ENCODE measurements at regions not wholly inside any gene's neighbourhood (a gene's known extent, or its start where the extent isn't known, plus 50 kb on each side); places are given as distances from the start of the nearest gene placed in this dataset.
"Not testable (repeated sequence)": the region's sequence is repeated elsewhere in the genome, so short reads cannot be mapped to it uniquely, and the experiment has no call there.

- peaks cover 36 to 46% of the 10 kb centered on the region in 2 donors for H3K27me3 Mint-ChIP-seq
- H3K36me3 Mint-ChIP-seq = no peaks in the 10 kb centered on the region
- H3K27ac Mint-ChIP-seq = no peak overlapping the region
- DNase-seq (ENCODE audit: low spot score) (no peak), ATAC-seq (no peak)
- H3K4me3 Mint-ChIP-seq = no peak overlapping the region
- no peaks in the 10 kb centered on the region for H3K4me1 Mint-ChIP-seq (ENCODE audit: low read depth in 2 of 2)
- H3K9me3 Mint-ChIP-seq = no peaks in the 10 kb centered on the region
Observed at GRCh38 chr9:34907044-34907443, 51.0 kb upstream of the PHF24 start.

GRCh38 chr9:34899535-34900158, 58.4 kb upstream of the PHF24 start:
- Mint-ChIP-seq H3K4me1 (ENCODE audit: low read depth in 2 of 2) (no peaks in the 10 kb centered on the region), H3K4me3 (no peak overlapping the region), H3K36me3 (no peaks in the 10 kb centered on the region), H3K27me3 (peaks cover 25 to 37% of the 10 kb centered on the region in 2 donors), H3K9me3 (no peaks in the 10 kb centered on the region), H3K27ac (no peak overlapping the region)
- DNase-seq (ENCODE audit: low spot score) (peak; percentile 74), ATAC-seq (peak; percentile 93 to 95)

GRCh38 chr9:34898846-34899245, 59.2 kb upstream of the PHF24 start:
- H3K4me3 Mint-ChIP-seq = no peak overlapping the region
- H3K4me1 Mint-ChIP-seq (ENCODE audit: low read depth in 2 of 2) = no peaks in the 10 kb centered on the region
- H3K27me3 Mint-ChIP-seq = peaks cover 31 to 45% of the 10 kb centered on the region in 2 donors
- ATAC-seq (no peak), DNase-seq (ENCODE audit: low spot score) (no peak)
- no peak overlapping the region for H3K27ac Mint-ChIP-seq
- no peaks in the 10 kb centered on the region for H3K9me3 Mint-ChIP-seq
- H3K36me3 Mint-ChIP-seq = no peaks in the 10 kb centered on the region

GRCh38 chr9:34896112-34896511, 62.0 kb upstream of the PHF24 start:
- H3K36me3 Mint-ChIP-seq = no peaks in the 10 kb centered on the region

GRCh38 chr9:34892886-34893285, 65.2 kb upstream of the PHF24 start:
- DNase-seq (ENCODE audit: low spot score) (no peak), ATAC-seq (no peak)
- Mint-ChIP-seq H3K27me3 (peaks cover 22 to 40% of the 10 kb centered on the region in 2 donors), H3K9me3 (no peaks in the 10 kb centered on the region), H3K36me3 (no peaks in the 10 kb centered on the region), H3K4me1 (ENCODE audit: low read depth in 2 of 2) (no peaks in the 10 kb centered on the region), H3K4me3 (no peak overlapping the region), H3K27ac (no peak overlapping the region)

More at GRCh38 chr9:34896112-34896511, 62.0 kb upstream of the PHF24 start:
- no peak overlapping the region for H3K27ac Mint-ChIP-seq
- H3K9me3 Mint-ChIP-seq = no peaks in the 10 kb centered on the region
- peaks cover 31 to 55% of the 10 kb centered on the region in 2 donors for H3K27me3 Mint-ChIP-seq
- no peak for DNase-seq (ENCODE audit: low spot score)
- no peak overlapping the region for H3K4me3 Mint-ChIP-seq
- no peak for ATAC-seq
- H3K4me1 Mint-ChIP-seq (ENCODE audit: low read depth in 2 of 2) = no peaks in the 10 kb centered on the region

- peaks cover 18 to 35% of the 10 kb centered on the region in 2 donors for H3K27me3 Mint-ChIP-seq
- no peaks in the 10 kb centered on the region for H3K9me3 Mint-ChIP-seq
- no peak for DNase-seq (ENCODE audit: low spot score)
- no peak overlapping the region for H3K27ac Mint-ChIP-seq
- H3K4me3 Mint-ChIP-seq = no peak overlapping the region
- H3K4me1 Mint-ChIP-seq (ENCODE audit: low read depth in 2 of 2) = no peaks in the 10 kb centered on the region
- no peaks in the 10 kb centered on the region for H3K36me3 Mint-ChIP-seq
- no peak for ATAC-seq
Observed at GRCh38 chr9:34891386-34891785, 66.7 kb upstream of the PHF24 start.

GRCh38 chr9:34887841-34888240, 70.2 kb upstream of the PHF24 start:
- ATAC-seq (no peak), DNase-seq (ENCODE audit: low spot score) (no peak)
- Mint-ChIP-seq H3K27ac (no peak overlapping the region), H3K4me3 (no peak overlapping the region), H3K27me3 (peaks cover 9 to 10% of the 10 kb centered on the region in 2 donors), H3K9me3 (no peaks in the 10 kb centered on the region), H3K36me3 (no peaks in the 10 kb centered on the region), H3K4me1 (ENCODE audit: low read depth in 2 of 2) (no peaks in the 10 kb centered on the region)

GRCh38 chr9:34884747-34885189, 73.3 kb upstream of the PHF24 start:
- H3K36me3 Mint-ChIP-seq = no peaks in the 10 kb centered on the region
- H3K4me1 Mint-ChIP-seq (ENCODE audit: low read depth in 2 of 2) = no peaks in the 10 kb centered on the region
- H3K27me3 Mint-ChIP-seq = peaks cover 13 to 14% of the 10 kb centered on the region in 2 donors
- no peak overlapping the region for H3K4me3 Mint-ChIP-seq
- no peak for DNase-seq (ENCODE audit: low spot score)
- no peaks in the 10 kb centered on the region for H3K9me3 Mint-ChIP-seq
- no peak overlapping the region for H3K27ac Mint-ChIP-seq
- no peak for ATAC-seq

- H3K27me3 Mint-ChIP-seq = peaks cover 31 to 33% of the 10 kb centered on the region in 2 donors
Observed at GRCh38 chr9:34876096-34876495, 82.0 kb upstream of the PHF24 start.

GRCh38 chr9:34869390-34869789, 88.7 kb upstream of the PHF24 start:
- H3K4me1 Mint-ChIP-seq (ENCODE audit: low read depth in 2 of 2) = no peaks in the 10 kb centered on the region
- H3K9me3 Mint-ChIP-seq = no peaks in the 10 kb centered on the region
- H3K4me3 Mint-ChIP-seq = no peak overlapping the region
- no peak for ATAC-seq
- no peak overlapping the region for H3K27ac Mint-ChIP-seq
- H3K36me3 Mint-ChIP-seq = no peaks in the 10 kb centered on the region
- H3K27me3 Mint-ChIP-seq = peaks cover 28 to 32% of the 10 kb centered on the region in 2 donors
- DNase-seq (ENCODE audit: low spot score) = no peak

More at GRCh38 chr9:34876096-34876495, 82.0 kb upstream of the PHF24 start:
- DNase-seq (ENCODE audit: low spot score) (no peak), ATAC-seq (no peak)
- no peaks in the 10 kb centered on the region for H3K36me3 Mint-ChIP-seq
- H3K4me1 Mint-ChIP-seq (ENCODE audit: low read depth in 2 of 2) = no peaks in the 10 kb centered on the region
- H3K4me3 Mint-ChIP-seq = no peak overlapping the region
- no peaks in the 10 kb centered on the region for H3K9me3 Mint-ChIP-seq
- H3K27ac Mint-ChIP-seq = no peak overlapping the region

GRCh38 chr9:34866614-34867013, 91.5 kb upstream of the PHF24 start:
- peaks cover 34 to 43% of the 10 kb centered on the region in 2 donors for H3K27me3 Mint-ChIP-seq
- DNase-seq (ENCODE audit: low spot score) (no peak), ATAC-seq (no peak)
- no peaks in the 10 kb centered on the region for H3K4me1 Mint-ChIP-seq (ENCODE audit: low read depth in 2 of 2)
- H3K36me3 Mint-ChIP-seq = peaks cover 5% of the 10 kb centered on the region
- peaks cover 3% of the 10 kb centered on the region for H3K9me3 Mint-ChIP-seq
- H3K4me3 Mint-ChIP-seq = no peak overlapping the region
- H3K27ac Mint-ChIP-seq = no peak overlapping the region

- Mint-ChIP-seq H3K27me3 (peaks cover 19 to 43% of the 10 kb centered on the region in 2 donors), H3K9me3 (peaks cover 3% of the 10 kb centered on the region), H3K4me3 (no peak overlapping the region), H3K27ac (no peak overlapping the region), H3K4me1 (ENCODE audit: low read depth in 2 of 2) (no peaks in the 10 kb centered on the region), H3K36me3 (peaks cover 5% of the 10 kb centered on the region)
- ATAC-seq (no peak), DNase-seq (ENCODE audit: low spot score) (no peak)
Observed at GRCh38 chr9:34863426-34863825, 94.7 kb upstream of the PHF24 start.

GRCh38 chr9:34862836-34863235, 95.2 kb upstream of the PHF24 start:
- Mint-ChIP-seq H3K4me1 (ENCODE audit: low read depth in 2 of 2) (no peaks in the 10 kb centered on the region), H3K27me3 (peaks cover 23 to 43% of the 10 kb centered on the region in 2 donors), H3K27ac (no peak overlapping the region), H3K9me3 (peaks cover 3% of the 10 kb centered on the region), H3K36me3 (peaks cover 5% of the 10 kb centered on the region), H3K4me3 (no peak overlapping the region)
- no peak for DNase-seq (ENCODE audit: low spot score)
- ATAC-seq = no peak

- peaks cover 23 to 43% of the 10 kb centered on the region in 2 donors for H3K27me3 Mint-ChIP-seq
- peaks cover 3% of the 10 kb centered on the region for H3K9me3 Mint-ChIP-seq
- peaks cover 5% of the 10 kb centered on the region for H3K36me3 Mint-ChIP-seq
- H3K27ac Mint-ChIP-seq = no peak overlapping the region
- no peak for ATAC-seq
- no peaks in the 10 kb centered on the region for H3K4me1 Mint-ChIP-seq (ENCODE audit: low read depth in 2 of 2)
- H3K4me3 Mint-ChIP-seq = no peak overlapping the region
- no peak for DNase-seq (ENCODE audit: low spot score)
Observed at GRCh38 chr9:34862043-34862442, 96.0 kb upstream of the PHF24 start.

- not testable (repeated sequence) for H3K4me1 Mint-ChIP-seq (ENCODE audit: low read depth in 2 of 2); H3K27ac Mint-ChIP-seq; H3K4me3 Mint-ChIP-seq; H3K36me3 Mint-ChIP-seq; DNase-seq (ENCODE audit: low spot score); H3K9me3 Mint-ChIP-seq; ATAC-seq
- H3K27me3 Mint-ChIP-seq = peaks cover 10 to 20% of the 10 kb centered on the region in 2 donors
Observed at GRCh38 chr9:34855016-34855415, 103.1 kb upstream of the PHF24 start.
